UCSD-AML1 (cell line): ENCODE measurements at regions not wholly inside any gene's neighbourhood (a gene's known extent, or its start where the extent isn't known, plus 50 kb on each side); places are given as distances from the start of the nearest gene placed in this dataset.

Source experiments
- DNase-seq: peaks from one replicate; lab custom pipeline; 2025; ENCODE audit not compliant: unreplicated experiment; lab: John Stamatoyannopoulos, UW

DNA sequence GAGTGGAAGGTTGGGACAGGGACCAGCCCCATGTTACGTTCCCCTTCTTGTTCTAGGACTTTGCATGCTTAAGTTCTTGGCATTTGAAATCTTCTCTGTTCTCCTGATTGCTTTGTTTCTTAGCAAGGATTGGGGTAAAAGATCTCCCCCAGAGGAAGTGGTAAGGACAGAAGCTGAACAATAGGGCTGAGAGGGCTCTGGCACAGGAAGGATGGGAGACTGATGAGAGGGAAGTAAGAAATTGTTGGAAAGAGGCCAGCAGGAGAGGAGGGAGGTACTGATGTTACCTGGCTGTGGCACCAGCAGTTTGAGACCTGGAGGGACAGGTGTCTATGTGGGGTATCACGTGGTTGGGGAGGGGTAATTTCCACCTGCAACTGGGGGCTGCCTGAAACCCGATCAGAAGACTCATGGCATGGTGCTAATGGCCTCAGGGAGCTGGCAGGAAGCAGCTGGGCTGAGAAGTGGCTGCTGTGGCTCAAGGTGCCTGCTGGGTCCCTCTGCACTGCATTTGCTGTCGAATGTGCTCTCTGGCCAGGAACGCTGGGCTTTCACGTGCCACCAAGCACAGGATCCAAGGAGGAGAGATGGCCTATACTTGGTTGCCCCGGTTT is 108.4 kb downstream of the LSM3 start:
- no peak for DNase-seq

GRCh38 chr3:14288177-14288788 is 109.7 kb downstream of the LSM3 start:
- DNase-seq = no peak

GRCh38 chr3:14288833-14289451 is 110.3 kb downstream of the LSM3 start:
- DNase-seq = no peak

DNA sequence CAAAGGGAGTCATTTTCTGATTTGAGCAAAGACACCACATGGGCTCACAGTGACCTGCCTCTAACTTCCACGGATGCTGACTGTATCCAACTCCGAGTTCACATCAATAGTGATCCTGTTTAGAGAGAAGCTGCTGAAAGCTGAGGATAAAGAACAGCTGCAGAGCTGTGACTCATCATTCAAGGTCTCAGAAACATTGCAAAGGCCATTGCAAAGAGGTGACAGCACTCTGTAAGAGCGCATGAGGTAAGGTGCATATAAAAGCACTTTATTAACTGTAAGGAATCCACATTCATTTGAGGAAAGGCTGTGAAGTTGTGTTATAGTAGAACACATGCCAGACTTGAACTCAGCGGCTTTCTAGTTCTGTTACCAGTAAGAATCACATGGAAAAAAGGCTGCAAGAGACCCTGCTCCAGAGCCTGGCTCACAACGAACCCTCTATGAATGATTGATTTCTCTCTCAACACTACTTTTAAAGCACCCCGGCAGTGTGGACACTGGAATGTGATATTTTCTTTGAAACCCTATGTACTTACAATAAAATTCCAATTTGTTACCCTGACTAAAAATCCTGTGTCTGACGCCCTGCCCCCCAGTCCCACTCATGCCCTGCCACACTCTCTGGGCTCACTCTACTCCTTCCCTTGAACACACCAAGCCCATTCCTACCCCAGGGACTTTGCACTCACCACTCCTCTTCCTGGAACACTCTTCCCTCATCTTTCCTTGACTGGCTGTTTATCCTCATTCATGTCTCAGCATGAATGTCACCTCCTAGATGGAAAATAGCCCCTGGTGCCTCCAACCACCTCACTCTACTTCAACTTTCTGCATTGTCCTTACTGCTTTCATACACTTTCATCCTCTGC is 111.2 kb downstream of the LSM3 start:
- no peak for DNase-seq

GRCh38 chr3:14290631-14291385 is 111.6 kb upstream of the SLC6A6 start:
- DNase-seq = no peak

GRCh38 chr3:14295037-14295436 is 107.4 kb upstream of the SLC6A6 start:
- DNase-seq = no peak

- DNase-seq = no peak
Observed at GRCh38 chr3:14295801-14296200, 106.6 kb upstream of the SLC6A6 start.

- DNase-seq = no peak
Observed at GRCh38 chr3:14297305-14297704, 105.1 kb upstream of the SLC6A6 start.

DNA sequence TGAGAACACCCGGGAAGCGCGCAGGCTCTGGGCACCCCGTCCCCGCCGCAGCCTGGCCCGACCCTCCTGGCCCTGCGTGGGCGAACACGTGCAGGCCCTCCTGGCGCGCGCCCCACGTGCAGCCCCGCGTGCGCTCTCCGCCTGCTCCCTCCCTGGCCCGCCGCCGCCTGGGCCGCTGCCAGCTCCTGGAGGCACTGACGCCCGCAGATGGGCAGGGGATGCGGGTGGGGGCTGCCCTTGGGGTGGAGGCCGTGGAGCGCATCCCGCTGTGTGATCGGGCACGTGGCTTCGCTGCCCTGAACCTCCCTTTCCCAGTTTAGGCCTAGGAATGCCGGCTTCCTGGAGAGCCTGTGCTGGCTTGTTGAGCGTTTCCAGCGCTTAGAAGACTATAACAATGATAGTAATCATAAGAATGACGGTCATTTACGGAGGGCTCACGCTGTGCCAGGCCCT is 104.6 kb upstream of the SLC6A6 start:
- no peak for DNase-seq

DNA sequence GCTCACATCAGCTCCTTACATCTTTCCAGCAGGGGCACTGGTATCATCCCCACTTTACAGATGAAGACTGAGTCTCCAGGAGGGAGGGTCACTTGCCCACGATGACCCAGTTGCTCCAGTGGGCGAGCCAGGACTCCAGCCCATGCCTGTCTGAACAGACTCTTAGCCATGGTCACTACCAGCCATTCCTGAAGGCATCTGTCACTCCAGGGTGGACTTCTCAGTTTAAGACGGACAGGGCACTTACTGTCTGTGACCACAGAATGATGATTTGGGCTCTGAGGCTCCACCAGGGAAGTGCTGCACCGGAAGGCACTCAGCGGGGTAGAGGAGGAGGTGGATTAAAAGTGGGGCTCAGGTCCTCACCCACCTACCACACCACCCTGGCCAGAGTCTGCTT is 104.0 kb upstream of the SLC6A6 start:
- peak; percentile 48 for DNase-seq

- DNase-seq = no peak
Observed at GRCh38 chr3:14298991-14299555, 103.3 kb upstream of the SLC6A6 start.

- DNase-seq = no peak
Observed at GRCh38 chr3:14299767-14300166, 102.6 kb upstream of the SLC6A6 start.

- no peak for DNase-seq
Observed at GRCh38 chr3:14300721-14301399, 101.5 kb upstream of the SLC6A6 start.

DNA sequence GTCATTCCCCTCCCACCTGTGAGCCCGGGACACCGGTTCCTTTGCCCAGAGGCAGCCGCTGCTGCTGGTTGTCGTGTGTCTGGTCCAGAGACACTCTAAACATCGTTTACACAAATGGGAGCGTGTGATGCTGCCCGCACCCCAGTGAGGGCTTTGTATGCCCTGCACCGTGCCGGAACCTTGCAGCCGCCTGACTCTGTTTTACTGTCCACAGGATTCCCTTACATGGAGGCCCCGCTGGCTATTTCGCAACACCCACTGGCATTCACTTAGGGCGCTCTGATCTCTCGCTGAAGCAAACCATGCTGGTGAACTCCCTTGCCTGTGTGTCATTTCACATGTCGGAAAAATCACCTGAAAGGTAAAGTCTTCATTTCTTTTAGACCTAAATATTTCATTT is 100.8 kb upstream of the SLC6A6 start:
- no peak for DNase-seq

- DNase-seq = no peak
Observed at GRCh38 chr3:14303336-14304100, 98.9 kb upstream of the SLC6A6 start.

DNA sequence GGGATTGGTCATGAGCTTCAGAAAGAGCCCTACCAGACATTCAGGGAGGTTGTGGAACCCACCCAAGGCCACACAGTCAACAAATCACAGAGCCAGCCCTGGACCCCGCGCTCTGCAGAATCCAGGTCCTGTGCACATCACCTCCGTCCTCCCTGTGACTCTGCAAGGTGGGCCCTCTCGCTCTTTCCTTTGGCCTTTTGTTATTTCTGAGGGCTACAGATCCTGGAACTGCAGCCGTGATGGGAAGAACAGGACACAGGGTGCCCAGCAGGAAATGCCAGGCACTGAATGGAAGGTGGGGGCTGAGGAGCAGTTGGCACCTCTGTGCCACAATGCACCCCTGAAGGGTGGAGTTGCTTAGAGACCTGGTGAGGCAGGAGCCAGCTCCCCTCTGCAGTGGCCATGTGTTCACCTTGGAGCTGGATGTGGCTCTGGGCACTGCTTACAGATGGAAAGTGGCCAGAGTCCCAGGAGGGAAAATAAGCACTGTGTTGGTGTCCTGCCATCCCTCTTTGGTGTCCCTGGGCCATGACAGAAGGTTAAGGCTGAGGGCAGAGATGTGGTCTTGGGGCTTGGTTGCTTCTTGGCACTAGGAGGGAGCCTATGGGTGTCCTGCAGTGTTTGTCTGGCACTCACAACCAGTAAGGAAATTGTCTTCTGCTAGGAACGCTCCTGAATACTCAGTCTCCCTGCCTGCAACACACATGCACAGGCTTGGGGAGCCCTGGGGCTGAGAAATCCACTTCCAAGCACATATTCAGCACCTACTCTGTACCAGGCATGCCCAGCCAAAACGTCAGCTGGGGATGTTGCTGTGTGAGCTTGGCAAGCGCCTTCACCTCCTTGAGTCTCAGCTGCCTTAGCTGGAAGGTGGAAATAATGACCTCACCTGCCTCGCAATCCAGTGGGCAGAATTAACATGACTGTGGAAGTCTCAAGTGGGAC is 98.0 kb upstream of the SLC6A6 start:
- no peak for DNase-seq

- no peak for DNase-seq
Observed at GRCh38 chr3:14305324-14305723, 97.1 kb upstream of the SLC6A6 start.

GRCh38 chr3:14306142-14306541 is 96.3 kb upstream of the SLC6A6 start:
- DNase-seq = no peak
